HepG2 (cell line): ENCODE measurements at regions not wholly inside any gene's neighbourhood (a gene's known extent, or its start where the extent isn't known, plus 50 kb on each side); places are given as distances from the start of the nearest gene placed in this dataset.

Source experiments
- BCL6 ChIP-seq: IDR thresholded peaks from 2 replicates; pipeline ENCODE4 v1.6.1; 2016; ENCODE audit warnings: missing genetic modification reagents, missing compliant biosample characterization
- CTCF ChIP-seq: sonication (generic); formaldehyde crosslinking; IDR thresholded peaks from 2 replicates; pipeline ENCODE4 v1.5.0; 2020; ENCODE audit warnings: mild to moderate bottlenecking, missing genetic modification reagents, moderate library complexity
- DBP ChIP-seq: sonication (generic); formaldehyde crosslinking; IDR thresholded peaks from 2 replicates; pipeline ENCODE4 v1.4.0; 2020; ENCODE audit warnings: missing genetic modification reagents; ENCODE audit errors: not compliant biosample characterization
- FOXK1 ChIP-seq: sonication (generic); formaldehyde crosslinking; IDR thresholded peaks from 2 replicates; pipeline ENCODE4 v1.4.0; 2020; ENCODE audit warnings: low read depth, missing genetic modification reagents, borderline replicate concordance
- KDM5A ChIP-seq: fragments of 200-600 bp; sonication (generic); IDR thresholded peaks from 2 replicates; pipeline ENCODE4 v1.7.0; 2018; ENCODE audit warnings: antibody characterized with exemption, mild to moderate bottlenecking, low read length, borderline replicate concordance
- KLF13 ChIP-seq: sonication (generic); formaldehyde crosslinking; IDR thresholded peaks from 2 replicates; pipeline ENCODE4 v1.4.0; 2020; ENCODE audit warnings: mild to moderate bottlenecking, missing genetic modification reagents
- POLR2A ChIP-seq, 2 experiments: IDR thresholded peaks; 2 replicates each; pipeline ENCODE4 v1.6.1; 2011; ENCODE audit warnings: low read depth in 2 of 2, low read length in 2 of 2, mild to moderate bottlenecking in 1 of 2, moderate library complexity in 1 of 2; ENCODE audit not compliant: insufficient read depth in 1 of 2
- RFX5 ChIP-seq: IDR thresholded peaks from 2 replicates; pipeline ENCODE4 v1.6.1; 2011; ENCODE audit warnings: low read depth, low read length, improper control_type of control experiment
- ZBTB49 ChIP-seq: sonication (generic); formaldehyde crosslinking; IDR thresholded peaks from 2 replicates; pipeline ENCODE4 v1.4.0; 2020; ENCODE audit warnings: missing genetic modification reagents, borderline replicate concordance
- ZNF773 ChIP-seq: sonication (generic); formaldehyde crosslinking; IDR thresholded peaks from 2 replicates; pipeline ENCODE4 v1.4.0; 2020; ENCODE audit warnings: missing genetic modification reagents, borderline replicate concordance

GRCh38 chr5:92730486-92730885 is 850.5 kb downstream of the NR2F1-AS1 start:
- TF ChIP-seq CTCF (no peak), BCL6 (no peak), KLF13 (CRISPR knock-in tag) (no peak), ZNF773 (CRISPR knock-in tag) (no peak), ZBTB49 (CRISPR knock-in tag) (no peak), DBP (CRISPR knock-in tag) (no peak), POLR2A (IDR thresholded peaks at IDR 0.05; ENCODE audit: insufficient read depth in 1 of 2, low read depth in 2 of 2, low read length in 2 of 2) (no peak), FOXK1 (CRISPR knock-in tag) (no peak), RFX5 (no peak), KDM5A (no peak)
